Glutamatergic neuron (in vitro differentiated cells): ENCODE measurements at regions not wholly inside any gene's neighbourhood (a gene's known extent, or its start where the extent isn't known, plus 50 kb on each side); places are given as distances from the start of the nearest gene placed in this dataset.

Source experiments
- DNase-seq: peaks from one replicate; pipeline ENCODE4 v3.0.0; 2022
- H3K27ac Mint-ChIP-seq: one replicate; pipeline ENCODE4 v1.8.0; 2020; ENCODE audit warnings: mild to moderate bottlenecking, mixed read lengths, inconsistent platforms; ENCODE audit not compliant: unreplicated experiment
- H3K27me3 Mint-ChIP-seq: one replicate; pipeline ENCODE4 v1.8.0; 2020; ENCODE audit warnings: mild to moderate bottlenecking, moderate library complexity, mixed read lengths, inconsistent platforms; ENCODE audit not compliant: unreplicated experiment
- H3K36me3 Mint-ChIP-seq: one replicate; pipeline ENCODE4 v1.8.0; 2020; ENCODE audit warnings: mild to moderate bottlenecking, mixed read lengths, inconsistent platforms; ENCODE audit not compliant: unreplicated experiment
- H3K4me1 Mint-ChIP-seq: one replicate; pipeline ENCODE4 v1.8.0; 2020; ENCODE audit warnings: mild to moderate bottlenecking, low read depth, mixed read lengths, inconsistent platforms; ENCODE audit not compliant: unreplicated experiment
- H3K4me3 Mint-ChIP-seq: one replicate; pipeline ENCODE4 v1.8.0; 2020; ENCODE audit warnings: mild to moderate bottlenecking, mixed read lengths, inconsistent platforms; ENCODE audit not compliant: unreplicated experiment
- H3K9me3 Mint-ChIP-seq: one replicate; pipeline ENCODE4 v1.8.0; 2020; ENCODE audit warnings: mild to moderate bottlenecking, moderate library complexity, mixed read lengths, inconsistent platforms; ENCODE audit not compliant: unreplicated experiment
- CTCF ChIP-seq: fragments of 200-600 bp; sonication (generic); IDR thresholded peaks from one replicate; pipeline ENCODE4 v1.5.0; 2021; ENCODE audit not compliant: partially characterized antibody, unreplicated experiment

DNA sequence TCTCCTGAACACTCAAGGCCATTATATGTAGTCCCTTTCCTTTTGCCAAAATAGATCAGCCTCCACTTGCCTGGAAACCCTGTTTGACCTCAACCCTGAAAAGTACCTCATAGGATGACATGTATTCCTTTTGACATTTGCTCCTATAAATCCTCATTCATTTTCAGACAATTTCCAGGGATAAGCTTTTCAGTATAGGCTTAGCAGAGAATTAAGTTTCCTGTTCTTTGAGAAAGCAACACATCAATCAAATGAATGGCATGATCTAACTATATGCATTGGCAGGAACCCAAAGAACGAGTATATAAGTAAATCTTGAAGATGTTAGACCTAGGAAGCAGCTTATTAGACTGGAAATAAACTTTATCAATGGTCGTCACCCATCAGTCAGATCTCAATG lies 483.0 kb downstream of the CCDC85A start:
- DNase-seq, result no peak
- Mint-ChIP-seq H3K36me3 (peaks cover 9% of the 10 kb centered on the region), H3K4me1 (no peaks in the 10 kb centered on the region), H3K9me3 (peaks cover 2% of the 10 kb centered on the region), H3K27me3 (no peaks in the 10 kb centered on the region), H3K27ac (no peak overlapping the region), H3K4me3 (no peak overlapping the region)
- TF ChIP-seq CTCF, result no peak

DNA sequence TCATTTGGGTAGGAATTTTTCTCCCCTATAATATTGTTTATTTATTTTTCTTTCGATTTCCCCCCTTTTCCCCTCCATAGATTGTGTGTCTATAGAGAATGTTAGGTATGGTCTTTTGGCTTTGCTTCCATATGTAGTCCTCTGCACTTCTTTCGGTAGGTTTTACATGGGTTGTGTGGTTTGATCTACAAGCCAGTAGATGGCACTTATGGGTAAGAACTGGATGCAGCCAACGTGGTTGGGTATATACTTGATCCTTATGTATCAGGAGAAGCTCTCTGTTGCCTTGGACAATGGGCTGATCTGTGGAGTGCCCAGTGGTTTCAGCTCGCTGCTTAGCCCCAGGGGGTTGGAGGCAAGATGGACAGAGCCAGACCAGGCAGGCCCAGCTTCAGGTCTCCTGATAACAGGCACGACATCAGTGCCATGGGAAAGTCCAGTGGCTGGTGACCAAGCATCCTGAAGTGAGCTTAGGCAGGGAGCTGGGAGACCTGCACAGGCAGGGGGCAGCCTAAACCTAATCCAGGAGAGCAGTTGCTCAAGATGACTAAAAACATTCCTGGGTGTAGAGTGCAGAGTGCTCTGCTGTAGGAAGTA lies 488.3 kb downstream of the CCDC85A start:
- TF ChIP-seq CTCF, result no peak
- H3K27ac Mint-ChIP-seq, result no peak overlapping the region
- no peaks in the 10 kb centered on the region for H3K27me3 Mint-ChIP-seq
- H3K4me1 Mint-ChIP-seq, result no peaks in the 10 kb centered on the region
- H3K36me3 Mint-ChIP-seq, result peaks cover 12% of the 10 kb centered on the region
- peaks cover 2% of the 10 kb centered on the region for H3K9me3 Mint-ChIP-seq
- DNase-seq, result no peak
- no peak overlapping the region for H3K4me3 Mint-ChIP-seq

DNA sequence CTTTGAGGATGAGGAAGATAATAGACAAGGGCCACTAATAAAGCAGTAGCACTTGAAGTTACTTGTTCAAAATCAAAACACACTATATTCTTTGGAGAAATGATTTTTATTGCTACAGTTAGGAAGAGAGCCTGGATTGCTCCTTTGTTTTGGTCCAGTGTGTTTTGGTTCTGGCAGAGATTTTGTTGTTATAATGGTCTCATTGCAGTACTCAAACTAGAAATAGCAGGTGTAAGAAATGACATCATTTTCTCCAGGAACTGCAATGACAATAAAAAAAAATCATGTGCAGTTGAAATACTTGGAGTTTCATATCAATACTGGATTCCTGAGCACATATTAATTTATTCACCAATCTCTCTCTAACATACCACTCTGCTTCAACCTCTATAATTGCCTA lies 490.3 kb downstream of the CCDC85A start:
- DNase-seq, result no peak
- Mint-ChIP-seq H3K9me3 (peaks cover 2% of the 10 kb centered on the region), H3K27me3 (no peaks in the 10 kb centered on the region), H3K4me3 (no peak overlapping the region), H3K27ac (no peak overlapping the region), H3K4me1 (no peaks in the 10 kb centered on the region), H3K36me3 (peaks cover 12% of the 10 kb centered on the region)
- TF ChIP-seq CTCF, result no peak

DNA sequence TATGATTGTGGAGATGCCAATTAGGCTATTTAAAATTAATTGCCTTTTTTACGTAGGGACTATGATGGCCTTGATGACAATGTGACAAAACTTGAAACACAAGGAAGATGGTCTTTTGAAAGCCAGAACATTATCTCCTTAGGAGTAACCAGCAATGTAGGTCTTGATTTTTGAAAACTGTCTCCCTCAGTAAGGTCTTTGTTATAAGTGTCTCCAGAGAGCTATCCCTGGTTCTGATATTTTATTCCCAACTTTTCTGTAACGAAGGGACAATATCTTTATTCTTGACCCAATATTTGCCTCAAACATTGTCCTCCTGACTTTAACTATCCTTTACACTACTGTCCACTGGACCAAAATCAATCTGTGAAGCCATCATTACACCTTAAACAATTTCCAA lies 493.2 kb downstream of the CCDC85A start:
- Mint-ChIP-seq H3K27me3 (no peaks in the 10 kb centered on the region), H3K4me1 (no peaks in the 10 kb centered on the region), H3K4me3 (no peak overlapping the region), H3K36me3 (peaks cover 1% of the 10 kb centered on the region), H3K9me3 (no peaks in the 10 kb centered on the region), H3K27ac (no peak overlapping the region)
- no peak for TF ChIP-seq CTCF
- no peak for DNase-seq

DNA sequence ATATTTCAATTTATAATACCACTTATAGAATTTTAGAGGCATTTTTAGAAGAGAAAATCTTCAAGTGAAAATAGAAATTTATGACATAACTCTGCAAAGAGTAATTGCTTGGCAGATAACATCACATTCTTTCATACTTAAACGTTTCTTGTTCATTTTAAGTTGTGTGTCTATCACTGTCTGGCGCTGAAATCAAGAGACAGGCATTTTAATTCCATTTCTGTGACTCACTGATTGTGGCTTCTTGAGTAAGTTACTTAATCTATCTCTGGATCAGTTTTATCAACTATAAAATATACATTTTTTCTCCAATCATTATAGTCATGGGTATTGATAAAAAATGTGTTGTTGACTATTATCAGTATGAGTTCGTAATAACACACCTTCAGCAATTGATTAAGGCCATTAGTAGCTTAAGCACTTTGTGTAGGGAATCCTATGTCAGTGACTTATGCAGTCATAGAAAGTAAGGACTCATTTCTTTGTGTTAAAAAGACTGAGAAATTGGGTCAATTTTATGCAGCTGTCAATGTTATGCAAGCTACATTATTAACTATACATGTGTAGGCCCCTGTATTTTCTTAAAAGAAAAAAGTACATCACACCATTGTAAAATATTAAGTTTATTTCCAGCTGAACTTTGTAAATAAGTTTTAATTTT lies 497.3 kb downstream of the CCDC85A start:
- H3K36me3 Mint-ChIP-seq, result no peaks in the 10 kb centered on the region
- no peak overlapping the region for H3K4me3 Mint-ChIP-seq
- TF ChIP-seq CTCF, result no peak
- no peak overlapping the region for H3K27ac Mint-ChIP-seq
- no peaks in the 10 kb centered on the region for H3K27me3 Mint-ChIP-seq
- no peaks in the 10 kb centered on the region for H3K4me1 Mint-ChIP-seq
- DNase-seq, result no peak
- no peaks in the 10 kb centered on the region for H3K9me3 Mint-ChIP-seq
